Colonic mucosa (tissue), 4 donors: ENCODE measurements at regions not wholly inside any gene's neighbourhood (a gene's known extent, or its start where the extent isn't known, plus 50 kb on each side); places are given as distances from the start of the nearest gene placed in this dataset.
"Not testable (repeated sequence)": the region's sequence is repeated elsewhere in the genome, so short reads cannot be mapped to it uniquely, and the experiment has no call there.

Experiments used
- DNase-seq: peaks from one replicate; pipeline ENCODE4 v3.0.0-alpha.2; 2020
- H3K27ac ChIP-seq: fragments of 200-600 bp; one replicate; pipeline ENCODE4 v1.8.0; 2021
- H3K27me3 ChIP-seq: fragments of 200-600 bp; one replicate; pipeline ENCODE4 v1.8.0; 2021
- H3K36me3 ChIP-seq: fragments of 200-600 bp; one replicate; pipeline ENCODE4 v1.8.0; 2021
- H3K4me1 ChIP-seq: fragments of 200-600 bp; one replicate; pipeline ENCODE4 v1.8.0; 2021; ENCODE audit warnings: mild to moderate bottlenecking
- H3K4me3 ChIP-seq: fragments of 200-600 bp; one replicate; pipeline ENCODE4 v1.8.0; 2021
- H3K9ac ChIP-seq, 2 donors: one replicate each; pipeline ENCODE4 v1.7.0; 2013; ENCODE audit warnings: control low read depth in 2 of 2, low read depth in 2 of 2, low read length in 2 of 2
- H3K9me3 ChIP-seq: fragments of 200-600 bp; one replicate; pipeline ENCODE4 v1.8.0; 2021
- intact Hi-C: fragments of 100-400 bp; cut with DNase I; formaldehyde crosslinking; loops from one replicate; pipeline ENCODE4 v1.14.1; 2022
- TF ChIP-seq, protein P1 (sequence below): fragments of 200-600 bp; IDR thresholded peaks from one replicate; pipeline ENCODE4 v1.8.0; 2022; ENCODE audit warnings: antibody characterized with exemption, mild to moderate bottlenecking
- donor health status: healthy.
- donor health status: DM: no; HTN: no; CAD: no.
- donor health status: DM: no; HTN: no; CAD: no.

DNA sequence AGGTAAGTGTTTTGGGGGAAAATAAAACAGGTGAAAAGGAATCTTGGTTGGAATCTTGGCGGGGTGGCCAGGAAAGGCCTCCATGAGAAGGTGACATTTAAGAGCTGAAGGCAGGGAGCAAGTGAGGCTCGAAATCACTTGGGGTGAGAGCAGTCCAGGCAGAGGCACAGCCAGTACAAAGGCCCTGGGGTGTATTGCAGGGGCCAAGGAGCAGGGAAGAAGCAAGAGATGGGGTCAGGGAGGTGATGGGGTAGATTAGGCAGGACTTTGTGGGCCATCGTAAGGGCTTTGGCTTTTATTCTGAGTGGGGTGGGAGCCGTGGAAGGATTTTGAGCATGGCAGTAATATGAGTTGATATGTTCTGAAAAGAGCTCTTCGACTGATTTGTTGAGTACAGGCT lies 551.1 kb downstream of the MN1 start:
- Histone ChIP-seq H3K4me3 (no peak overlapping the region), H3K27me3 (no peaks in the 10 kb centered on the region), H3K9ac (no peak overlapping the region), H3K4me1 (no peaks in the 10 kb centered on the region), H3K27ac (no peak overlapping the region), H3K9me3 (no peaks in the 10 kb centered on the region), H3K36me3 (no peaks in the 10 kb centered on the region)
- TF ChIP-seq, protein P1, sequence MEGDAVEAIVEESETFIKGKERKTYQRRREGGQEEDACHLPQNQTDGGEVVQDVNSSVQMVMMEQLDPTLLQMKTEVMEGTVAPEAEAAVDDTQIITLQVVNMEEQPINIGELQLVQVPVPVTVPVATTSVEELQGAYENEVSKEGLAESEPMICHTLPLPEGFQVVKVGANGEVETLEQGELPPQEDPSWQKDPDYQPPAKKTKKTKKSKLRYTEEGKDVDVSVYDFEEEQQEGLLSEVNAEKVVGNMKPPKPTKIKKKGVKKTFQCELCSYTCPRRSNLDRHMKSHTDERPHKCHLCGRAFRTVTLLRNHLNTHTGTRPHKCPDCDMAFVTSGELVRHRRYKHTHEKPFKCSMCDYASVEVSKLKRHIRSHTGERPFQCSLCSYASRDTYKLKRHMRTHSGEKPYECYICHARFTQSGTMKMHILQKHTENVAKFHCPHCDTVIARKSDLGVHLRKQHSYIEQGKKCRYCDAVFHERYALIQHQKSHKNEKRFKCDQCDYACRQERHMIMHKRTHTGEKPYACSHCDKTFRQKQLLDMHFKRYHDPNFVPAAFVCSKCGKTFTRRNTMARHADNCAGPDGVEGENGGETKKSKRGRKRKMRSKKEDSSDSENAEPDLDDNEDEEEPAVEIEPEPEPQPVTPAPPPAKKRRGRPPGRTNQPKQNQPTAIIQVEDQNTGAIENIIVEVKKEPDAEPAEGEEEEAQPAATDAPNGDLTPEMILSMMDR = no peak
- intact Hi-C loops = no loop called here
- no peak for DNase-seq

DNA sequence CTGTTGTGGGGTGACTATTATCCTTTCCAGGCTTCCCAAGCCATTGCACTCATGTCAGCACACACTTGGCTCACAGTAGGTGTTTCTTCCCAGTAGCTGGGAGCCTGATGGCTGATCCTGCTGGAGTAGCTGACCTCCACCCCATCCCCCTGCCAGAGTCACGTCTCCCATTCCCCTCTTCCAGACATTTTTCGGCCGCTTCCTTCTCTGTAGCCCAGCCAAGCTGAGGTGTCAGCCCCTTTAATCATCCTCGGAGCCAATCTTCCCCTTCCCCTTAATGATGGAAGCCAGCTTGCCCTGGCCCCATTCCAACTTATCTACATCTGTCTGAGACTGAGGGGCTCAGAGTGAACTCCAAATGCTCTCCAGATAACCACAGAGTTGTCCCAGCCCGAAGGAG lies 550.7 kb downstream of the MN1 start:
- no peaks in the 10 kb centered on the region for H3K4me1 ChIP-seq
- TF ChIP-seq, protein P1 = no peak
- H3K36me3 ChIP-seq = no peaks in the 10 kb centered on the region
- no peak overlapping the region for H3K4me3 ChIP-seq
- no peak for DNase-seq
- intact Hi-C loops = no loop called here
- no peak overlapping the region for H3K9ac ChIP-seq
- H3K27ac ChIP-seq = no peak overlapping the region
- no peaks in the 10 kb centered on the region for H3K9me3 ChIP-seq
- H3K27me3 ChIP-seq = no peaks in the 10 kb centered on the region

DNA sequence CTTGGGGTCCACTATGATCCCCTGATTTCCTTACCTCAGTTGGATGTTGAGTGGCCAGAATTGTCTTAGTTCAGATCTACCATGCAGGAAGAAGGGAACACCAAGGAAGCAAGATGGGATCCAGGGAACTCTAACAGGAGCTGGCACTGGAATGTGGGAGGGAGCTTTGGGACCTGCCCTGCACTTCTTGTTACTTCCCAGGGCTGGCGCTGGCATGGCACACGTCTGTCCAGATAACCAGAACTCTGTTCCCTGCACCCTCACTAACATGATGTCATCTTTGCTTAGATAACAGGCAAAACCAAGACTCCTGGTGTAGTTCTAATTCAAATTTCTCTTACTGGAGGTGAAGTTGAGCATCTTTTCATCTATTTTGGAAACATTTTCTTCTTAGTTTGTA lies 550.0 kb downstream of the MN1 start:
- Histone ChIP-seq H3K36me3 (no peaks in the 10 kb centered on the region), H3K9me3 (no peaks in the 10 kb centered on the region), H3K4me1 (no peaks in the 10 kb centered on the region), H3K4me3 (no peak overlapping the region), H3K27ac (no peak overlapping the region), H3K27me3 (no peaks in the 10 kb centered on the region), H3K9ac (no peak overlapping the region)
- TF ChIP-seq, protein P1 = no peak
- intact Hi-C loops = no loop called here
- no peak for DNase-seq

DNA sequence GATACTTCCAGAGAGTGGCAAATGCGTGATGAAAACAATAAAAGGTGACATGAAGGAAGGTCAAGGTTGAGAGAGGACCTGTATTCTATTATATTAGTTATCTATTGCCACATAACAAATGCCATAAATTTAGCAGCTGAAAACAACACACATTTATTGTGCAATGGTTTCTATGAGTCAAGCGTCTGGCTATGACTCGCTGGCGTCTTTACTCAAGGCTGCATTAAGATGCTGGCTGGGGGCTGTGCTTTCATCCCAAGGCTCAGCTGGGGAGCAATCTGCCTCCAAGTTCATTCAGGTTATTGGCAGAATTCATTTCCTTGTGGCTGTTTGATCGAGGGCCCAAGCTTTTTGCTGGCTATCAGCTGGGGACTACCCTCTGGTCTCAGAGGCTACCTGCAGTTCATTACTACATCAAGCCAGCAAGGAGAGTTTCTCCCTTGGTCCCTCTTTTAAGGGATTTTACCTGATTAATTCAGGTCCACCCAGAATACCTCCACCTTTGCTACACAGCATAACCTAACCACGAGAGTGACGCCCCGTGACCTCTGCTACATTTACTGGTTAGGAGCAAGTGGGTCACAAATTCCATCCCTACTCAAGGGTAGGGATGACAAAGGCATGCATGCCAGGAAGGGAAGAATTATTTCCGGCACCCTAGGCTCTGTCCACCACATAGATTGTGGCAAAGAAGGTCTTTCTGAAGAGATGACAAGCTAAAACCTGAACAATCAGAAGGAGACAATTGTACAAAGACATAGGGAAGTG lies 549.1 kb downstream of the MN1 start:
- TF ChIP-seq, protein P1 = no peak
- Histone ChIP-seq H3K4me1 (no peaks in the 10 kb centered on the region), H3K27me3 (no peaks in the 10 kb centered on the region), H3K9ac (no peak overlapping the region), H3K27ac (no peak overlapping the region), H3K4me3 (no peak overlapping the region), H3K9me3 (no peaks in the 10 kb centered on the region), H3K36me3 (no peaks in the 10 kb centered on the region)
- intact Hi-C loops = no loop called here
- no peak for DNase-seq

DNA sequence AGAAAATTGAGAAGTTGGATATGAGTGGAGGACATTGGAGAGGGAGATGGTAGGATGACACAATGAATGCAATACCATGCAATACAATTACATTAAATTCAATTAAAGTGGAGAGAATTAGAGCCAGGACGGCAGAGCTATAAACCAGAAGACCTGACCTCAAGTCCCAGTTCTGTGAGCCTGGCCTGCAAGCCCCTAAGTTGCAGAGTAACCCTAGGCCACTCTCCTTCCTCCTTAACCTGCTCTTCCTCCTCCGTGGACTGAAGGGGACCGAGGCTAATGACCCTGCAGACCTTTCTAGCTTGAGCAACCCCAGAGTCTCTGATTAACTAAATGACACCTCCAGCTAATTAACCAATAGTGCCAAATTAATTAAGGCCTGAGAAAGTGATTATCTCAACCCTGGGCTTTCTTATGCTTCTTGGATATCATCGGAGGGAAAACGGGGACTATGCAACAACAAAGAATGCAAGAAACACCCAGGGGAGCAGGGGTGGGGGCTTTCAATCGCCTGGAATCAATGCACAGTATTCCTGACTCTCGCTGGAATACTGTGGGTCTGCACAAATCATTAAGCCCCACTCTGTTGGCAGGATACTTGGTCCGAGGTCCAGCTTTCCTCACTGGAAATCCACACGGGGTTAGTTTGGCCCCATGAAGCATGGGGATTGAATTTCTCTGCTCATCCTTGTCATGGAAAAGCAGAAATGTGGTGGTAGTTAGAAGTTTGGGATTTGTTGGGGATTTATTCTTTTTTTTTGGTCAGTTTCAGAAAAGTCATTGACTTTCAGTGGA lies 548.3 kb downstream of the MN1 start:
- H3K4me3 ChIP-seq = no peak overlapping the region
- H3K27ac ChIP-seq = no peak overlapping the region
- DNase-seq = no peak
- no peaks in the 10 kb centered on the region for H3K36me3 ChIP-seq
- no peaks in the 10 kb centered on the region for H3K9me3 ChIP-seq
- H3K4me1 ChIP-seq = no peaks in the 10 kb centered on the region
- H3K27me3 ChIP-seq = no peaks in the 10 kb centered on the region
- intact Hi-C loops = no loop called here
- TF ChIP-seq, protein P1 = no peak
- no peak overlapping the region for H3K9ac ChIP-seq

DNA sequence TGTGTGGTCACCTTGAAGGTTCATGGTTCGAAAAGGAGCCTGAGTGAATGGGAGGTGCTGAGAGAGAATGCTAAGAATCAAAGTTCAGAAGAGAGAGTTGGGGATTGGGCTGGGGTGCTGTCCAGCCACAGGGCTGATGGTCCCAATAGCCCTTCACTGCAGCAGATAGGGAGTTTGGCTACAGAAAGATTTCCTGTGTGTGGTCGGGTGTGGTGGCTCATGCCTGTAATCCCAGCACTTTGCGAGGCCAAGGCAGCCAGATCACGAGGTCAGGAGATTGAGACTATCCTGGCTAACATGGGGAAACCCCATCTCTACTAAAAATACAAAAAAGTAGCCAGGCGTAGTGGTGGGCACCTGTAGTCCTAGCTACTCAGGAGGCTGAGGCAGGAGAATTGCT lies 547.5 kb downstream of the MN1 start:
- H3K4me1 ChIP-seq, H3K9me3 ChIP-seq, H3K9ac ChIP-seq, H3K4me3 ChIP-seq, H3K27ac ChIP-seq, DNase-seq, H3K27me3 ChIP-seq, H3K36me3 ChIP-seq, intact Hi-C loops: not testable (repeated sequence)
